SKM-1 treated with dmso at 0.1 percent for 144 hours (cell line): ENCODE measurements at regions not wholly inside any gene's neighbourhood (a gene's known extent, or its start where the extent isn't known, plus 50 kb on each side); places are given as distances from the start of the nearest gene placed in this dataset.
"Not testable (repeated sequence)": the region's sequence is repeated elsewhere in the genome, so short reads cannot be mapped to it uniquely, and the experiment has no call there.

Experiments
- DNase-seq: peaks from one replicate; lab custom pipeline; 2025; ENCODE audit not compliant: unreplicated experiment; lab: John Stamatoyannopoulos, UW

GRCh38 chr2:8329660-8330622 lies 351.9 kb upstream of the ID2 start:
- DNase-seq: no peak

DNA sequence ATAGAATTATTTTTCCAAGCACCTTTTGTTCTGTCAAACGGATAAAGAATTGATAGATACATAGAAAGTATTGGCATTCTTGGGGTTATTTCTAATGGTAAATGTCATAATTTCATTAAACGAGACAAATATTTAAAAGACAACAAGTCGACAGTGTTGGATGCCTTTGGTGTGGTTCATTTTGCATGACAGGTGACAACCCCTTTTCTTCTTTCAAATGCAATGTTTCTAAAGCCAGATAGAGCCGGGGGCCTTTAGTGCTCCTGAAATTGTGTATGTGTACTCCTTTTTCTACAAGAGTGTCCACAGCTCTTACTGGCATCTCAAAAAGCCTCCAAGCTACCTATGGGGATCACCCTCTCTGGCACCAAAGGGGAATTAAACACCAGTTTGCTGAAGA lies 350.8 kb upstream of the ID2 start:
- DNase-seq: no peak

GRCh38 chr2:8332646-8333045 lies 349.2 kb upstream of the ID2 start:
- no peak for DNase-seq

DNA sequence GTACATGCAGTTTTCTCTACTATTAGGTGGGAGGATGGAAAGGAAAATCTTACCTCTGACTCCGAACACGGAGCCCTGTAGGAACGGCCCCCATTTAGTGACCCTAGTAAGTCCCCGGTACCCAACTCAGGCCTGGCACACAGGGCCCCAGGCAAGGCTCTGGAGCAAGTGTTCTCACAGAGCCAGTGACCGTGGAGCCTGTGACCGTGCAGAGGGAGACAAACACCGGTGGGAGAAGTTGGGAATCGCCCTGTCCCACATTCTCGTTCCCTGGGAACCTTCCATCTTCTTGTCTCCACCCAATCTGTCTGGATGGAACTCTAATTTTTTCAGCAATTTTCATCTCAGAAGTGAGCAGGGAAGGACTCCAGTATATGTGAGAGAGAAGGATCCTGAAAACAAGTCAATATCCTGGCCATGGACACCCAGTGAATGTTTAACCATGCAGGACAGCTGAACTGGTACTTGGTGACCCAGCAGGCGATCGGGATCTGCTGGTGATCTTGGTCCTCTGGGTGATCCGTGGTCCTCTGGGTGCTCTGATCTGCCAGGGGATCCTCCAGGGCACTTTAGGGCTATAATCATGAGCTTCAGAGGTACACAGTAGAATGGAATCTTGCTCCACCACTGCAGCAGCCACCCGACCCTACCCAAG lies 348.6 kb upstream of the ID2 start:
- DNase-seq: no peak

DNA sequence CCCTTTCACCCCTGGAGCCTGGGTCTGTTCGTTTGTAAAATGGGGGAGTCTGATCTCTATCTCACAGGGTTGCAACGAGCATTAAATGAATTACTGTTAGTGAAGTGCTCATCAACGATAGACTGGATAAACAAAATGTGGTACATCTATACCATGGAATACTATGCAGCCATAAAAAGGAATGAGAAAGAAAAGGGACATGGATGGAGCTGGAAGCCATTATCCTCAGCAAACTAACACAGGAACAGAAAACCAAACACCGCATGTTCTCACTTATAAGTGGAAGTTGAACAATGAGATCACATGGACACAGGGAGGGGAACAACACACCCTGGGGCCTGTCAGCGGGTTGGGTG lies 348.0 kb upstream of the ID2 start:
- DNase-seq: not testable (repeated sequence)

GRCh38 chr2:8334866-8335325 lies 347.0 kb upstream of the ID2 start:
- peak; percentile 49 for DNase-seq

DNA sequence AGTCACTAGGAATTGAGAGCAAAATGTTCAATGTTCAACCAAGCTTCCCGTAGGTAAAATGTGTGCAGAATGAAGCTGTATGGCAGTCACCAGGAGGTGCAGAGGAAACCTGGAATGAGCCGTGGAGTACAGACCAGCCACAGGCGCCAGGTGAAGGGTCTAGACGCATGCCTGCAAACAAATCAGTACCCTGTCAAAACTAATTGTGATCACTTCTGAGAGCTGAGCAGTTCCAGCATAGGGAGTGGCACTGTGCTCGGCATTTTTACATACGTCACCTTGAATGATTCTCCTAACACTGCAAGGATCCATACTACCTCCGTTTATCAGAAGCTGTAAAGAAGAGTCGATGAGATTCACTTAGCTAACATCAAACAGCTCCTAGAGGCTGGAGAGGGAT lies 346.1 kb upstream of the ID2 start:
- DNase-seq: no peak

DNA sequence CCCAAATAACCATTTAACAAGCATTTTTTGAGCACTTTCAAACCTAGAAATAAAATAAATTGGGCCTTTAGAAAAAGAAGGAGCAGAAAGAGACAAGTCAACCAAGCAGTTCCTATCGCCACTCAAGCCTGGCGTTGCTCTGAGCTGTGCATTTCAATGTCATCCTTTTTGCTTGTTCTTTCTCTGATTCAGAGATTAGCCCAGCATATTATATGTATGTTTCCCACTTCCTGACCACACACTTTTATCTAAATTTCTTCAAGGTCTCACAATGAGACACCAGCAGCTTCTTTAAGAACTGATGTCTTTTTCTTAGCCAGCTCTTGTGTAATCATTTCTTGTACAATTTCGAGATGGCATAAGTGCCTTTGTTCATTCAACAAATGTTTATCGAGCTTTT lies 344.5 kb upstream of the ID2 start:
- no peak for DNase-seq

DNA sequence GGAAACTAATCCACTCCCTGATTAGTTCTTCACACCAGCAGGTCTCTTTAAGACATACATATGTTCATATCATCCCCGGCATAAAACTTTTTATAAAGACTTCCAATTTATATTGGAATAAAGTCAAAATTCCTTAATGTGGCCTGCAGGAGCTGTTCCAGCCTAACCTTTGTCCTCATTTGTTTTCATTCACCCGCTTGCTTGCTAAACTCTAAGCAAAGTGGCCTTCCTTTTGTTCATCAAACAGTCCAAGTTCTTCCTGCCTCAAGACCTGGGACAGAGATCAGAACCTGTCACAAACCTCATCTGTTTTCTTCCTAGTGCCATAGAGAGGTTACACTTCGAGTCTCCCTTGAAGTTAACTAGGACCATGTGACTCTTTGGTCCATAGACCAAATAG lies 339.4 kb upstream of the ID2 start:
- DNase-seq: no peak

DNA sequence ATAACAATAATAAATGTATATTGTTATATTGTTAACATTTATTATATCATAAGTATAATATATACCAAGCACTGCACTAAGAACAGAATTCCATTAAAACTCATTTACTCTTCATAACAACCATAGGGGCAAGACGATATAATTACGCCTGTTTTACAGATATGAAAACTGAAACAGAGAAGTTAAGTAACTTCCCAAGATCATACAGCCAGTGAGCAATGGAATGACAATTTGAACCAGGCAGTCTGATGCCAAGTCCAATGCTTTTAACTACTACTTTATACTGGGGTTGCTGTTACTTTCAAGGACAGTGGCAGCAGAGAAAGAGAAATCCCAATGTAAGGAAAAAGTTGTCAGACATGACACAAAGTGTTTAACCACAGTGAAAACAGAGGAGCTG lies 338.8 kb upstream of the ID2 start:
- no peak for DNase-seq

- DNase-seq: no peak
Observed at GRCh38 chr2:8344144-8345097, 337.4 kb upstream of the ID2 start.

GRCh38 chr2:8345200-8345599 lies 336.7 kb upstream of the ID2 start:
- DNase-seq: no peak

DNA sequence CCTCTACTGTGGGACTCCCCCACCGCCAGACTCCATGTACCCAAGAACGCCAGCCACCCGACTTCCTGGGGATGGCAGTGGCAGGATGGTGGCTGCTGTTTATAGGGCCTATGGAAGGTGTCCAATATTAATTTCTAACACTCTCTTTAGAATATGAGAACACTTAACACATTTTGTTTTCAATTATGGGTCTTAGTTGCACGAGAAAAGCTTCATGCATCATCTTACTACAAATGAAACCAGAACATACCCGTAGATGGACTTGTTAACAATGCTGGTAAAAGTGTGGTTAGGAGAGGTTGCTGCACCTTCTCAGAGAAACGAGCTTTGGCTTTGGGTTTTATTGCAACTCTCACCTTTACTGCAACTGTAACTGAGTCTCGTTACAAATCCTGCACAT lies 335.6 kb upstream of the ID2 start:
- DNase-seq: no peak

GRCh38 chr2:8346706-8347430 lies 335.0 kb upstream of the ID2 start:
- DNase-seq: no peak

DNA sequence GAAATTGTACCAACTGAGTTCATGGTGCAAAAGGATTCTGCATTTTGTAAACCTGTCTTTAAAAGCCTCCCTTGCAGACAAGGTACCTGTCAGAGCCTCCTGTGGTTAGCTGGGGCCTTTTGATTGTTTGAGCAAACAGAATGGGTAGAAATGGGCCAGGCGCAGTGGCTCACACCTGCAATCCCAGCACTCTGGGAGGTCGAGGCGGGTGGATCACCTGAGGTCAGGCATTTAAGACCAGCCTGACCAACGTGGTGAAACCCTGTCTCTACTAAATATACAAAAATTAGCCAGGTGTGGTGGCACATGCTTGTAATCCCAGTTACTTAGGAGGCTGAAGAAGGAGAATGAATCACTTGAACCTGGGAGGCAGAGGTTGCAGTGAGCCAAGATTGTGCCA lies 332.9 kb upstream of the ID2 start:
- DNase-seq: not testable (repeated sequence)

GRCh38 chr2:8352296-8352695 lies 329.6 kb upstream of the ID2 start:
- no peak for DNase-seq

DNA sequence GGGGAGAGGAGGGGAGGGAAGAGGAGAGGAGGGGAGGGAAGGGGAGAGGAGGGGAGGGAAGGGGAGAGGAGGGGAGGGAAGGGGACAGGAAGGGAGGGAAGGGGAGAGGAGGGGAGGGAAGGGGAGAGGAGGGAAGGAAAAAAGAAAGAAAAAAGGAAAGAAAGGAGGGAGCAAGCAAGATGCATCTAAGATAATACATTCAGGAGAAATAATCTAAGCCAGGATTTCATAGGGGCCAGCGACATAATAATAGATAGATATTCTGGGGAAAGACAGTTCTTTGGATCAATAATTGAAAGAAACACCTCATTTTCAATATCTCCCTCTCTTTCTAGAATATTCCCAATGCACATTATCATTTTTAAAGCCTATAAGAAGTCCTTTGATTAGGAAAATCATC lies 328.9 kb upstream of the ID2 start:
- no peak for DNase-seq

- no peak for DNase-seq
Observed at GRCh38 chr2:8355102-8355859, 326.6 kb upstream of the ID2 start.

DNA sequence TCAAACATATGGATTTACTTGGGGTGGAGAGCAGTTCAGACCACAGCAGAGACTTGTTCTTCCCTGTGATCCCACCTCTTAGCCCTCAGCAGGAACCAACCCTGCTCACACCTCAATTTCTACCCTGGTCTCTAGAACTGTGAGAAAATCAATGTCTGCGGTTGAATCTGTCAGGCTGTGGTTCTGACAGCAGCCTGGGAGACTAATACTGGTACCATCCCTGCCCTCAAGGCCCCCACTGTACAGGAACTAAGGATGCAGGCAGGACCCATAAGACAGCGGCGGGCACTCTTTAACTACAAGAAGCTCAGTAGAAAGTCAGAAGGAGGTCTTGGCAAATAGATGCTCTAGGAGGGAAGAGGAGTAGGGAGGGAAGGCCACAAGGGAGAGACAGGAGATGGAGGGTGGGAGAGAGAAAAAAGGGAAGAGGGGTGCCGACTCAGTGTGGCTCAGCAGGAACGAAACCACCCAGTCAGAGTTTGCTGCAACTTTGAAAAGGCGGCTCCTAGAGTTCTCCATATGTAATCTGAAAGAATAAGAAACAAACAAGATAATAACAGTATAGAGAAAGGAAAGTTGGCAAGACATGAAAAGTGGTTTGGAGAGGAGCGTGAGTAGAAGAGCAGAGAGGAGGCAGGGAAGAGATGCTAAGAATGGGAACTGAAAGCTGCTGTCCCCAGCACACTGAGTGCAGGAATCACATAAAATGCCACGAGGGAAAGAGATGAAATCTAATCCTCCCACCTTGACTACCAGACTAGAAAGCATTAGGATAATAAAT lies 323.9 kb upstream of the ID2 start:
- no peak for DNase-seq
